NAMALWA (cell line): ENCODE measurements at regions not wholly inside any gene's neighbourhood (a gene's known extent, or its start where the extent isn't known, plus 50 kb on each side); places are given as distances from the start of the nearest gene placed in this dataset.
"Not testable (repeated sequence)": the region's sequence is repeated elsewhere in the genome, so short reads cannot be mapped to it uniquely, and the experiment has no call there.

ENCODE experiments used
- DNase-seq: peaks from one replicate; pipeline ENCODE4 v3.0.0-alpha.2; 2015; ENCODE audit warnings: low spot score

DNA sequence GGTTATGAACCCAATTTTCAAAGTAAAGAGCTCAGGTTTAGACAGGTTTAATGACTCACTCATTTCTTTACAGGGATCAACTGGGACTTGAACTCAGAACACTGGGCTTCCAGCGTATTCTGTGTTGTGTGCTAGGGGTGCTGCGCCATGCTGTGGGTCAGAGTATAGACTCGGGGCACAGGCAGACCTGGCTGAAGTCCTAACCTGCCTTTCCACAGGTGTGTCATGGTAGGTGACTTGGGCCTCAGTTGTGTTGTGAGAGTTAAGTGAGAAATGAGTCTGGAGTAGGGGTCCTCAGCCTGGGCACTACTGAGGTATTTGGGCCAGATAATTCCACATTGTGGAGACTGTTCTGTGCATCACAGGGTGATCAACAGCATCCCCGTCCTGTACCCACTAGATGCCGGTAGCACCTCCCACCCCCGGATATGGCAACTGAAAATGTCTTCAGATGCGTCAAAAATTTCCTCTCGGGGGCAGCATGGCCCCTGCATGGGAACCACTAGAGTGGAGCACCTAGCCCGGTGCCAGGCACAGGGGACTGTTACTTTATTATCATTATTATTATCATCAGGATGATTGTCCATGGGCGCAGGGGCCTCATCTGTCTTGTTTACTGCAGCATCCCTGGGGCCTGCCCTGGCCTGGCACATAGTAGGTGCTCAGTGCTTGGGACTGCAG is 575.5 kb downstream of the PTPRU start:
- no peak for DNase-seq

GRCh38 chr1:29811247-29811646 is 574.9 kb downstream of the PTPRU start:
- no peak for DNase-seq

- no peak for DNase-seq
Measured at GRCh38 chr1:29810121-29811120, 574.1 kb downstream of the PTPRU start.

DNA sequence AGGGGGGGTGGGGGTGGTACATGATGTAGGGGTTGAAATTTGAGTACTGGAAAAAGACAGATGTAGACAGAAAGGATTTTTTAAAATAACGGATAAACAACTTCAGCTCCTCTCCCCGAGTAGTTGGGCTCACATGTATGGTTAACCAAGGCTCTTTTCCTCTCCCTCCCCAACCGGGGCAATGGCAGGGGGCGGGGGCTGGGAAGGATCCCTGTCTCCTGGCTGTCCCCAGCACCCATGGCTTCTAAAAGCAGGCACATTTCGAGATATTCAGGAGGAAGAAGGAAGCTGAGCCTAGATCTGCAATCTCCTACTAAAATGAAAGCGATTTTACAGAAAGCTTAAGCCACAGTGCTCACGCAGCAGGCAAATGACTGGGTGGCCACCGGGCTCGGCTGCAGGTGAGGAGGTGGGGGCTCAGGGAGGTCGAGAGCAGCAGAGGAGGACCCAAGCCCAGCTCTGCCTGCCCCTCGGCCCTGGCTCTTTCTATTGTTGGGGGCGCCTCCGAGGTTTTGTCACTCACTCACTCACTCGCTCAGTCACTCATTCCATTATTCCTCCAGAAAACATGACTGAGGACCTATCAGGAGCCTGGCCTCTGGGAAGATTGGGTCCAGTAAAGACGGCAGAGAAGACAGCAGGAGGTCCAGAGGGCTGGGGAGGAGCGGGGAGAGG is 573.3 kb downstream of the PTPRU start:
- no peak for DNase-seq

- DNase-seq: no peak
Measured at GRCh38 chr1:29808141-29808995, 572.0 kb downstream of the PTPRU start.

- DNase-seq: no peak
Measured at GRCh38 chr1:29807689-29808088, 571.4 kb downstream of the PTPRU start.

DNA sequence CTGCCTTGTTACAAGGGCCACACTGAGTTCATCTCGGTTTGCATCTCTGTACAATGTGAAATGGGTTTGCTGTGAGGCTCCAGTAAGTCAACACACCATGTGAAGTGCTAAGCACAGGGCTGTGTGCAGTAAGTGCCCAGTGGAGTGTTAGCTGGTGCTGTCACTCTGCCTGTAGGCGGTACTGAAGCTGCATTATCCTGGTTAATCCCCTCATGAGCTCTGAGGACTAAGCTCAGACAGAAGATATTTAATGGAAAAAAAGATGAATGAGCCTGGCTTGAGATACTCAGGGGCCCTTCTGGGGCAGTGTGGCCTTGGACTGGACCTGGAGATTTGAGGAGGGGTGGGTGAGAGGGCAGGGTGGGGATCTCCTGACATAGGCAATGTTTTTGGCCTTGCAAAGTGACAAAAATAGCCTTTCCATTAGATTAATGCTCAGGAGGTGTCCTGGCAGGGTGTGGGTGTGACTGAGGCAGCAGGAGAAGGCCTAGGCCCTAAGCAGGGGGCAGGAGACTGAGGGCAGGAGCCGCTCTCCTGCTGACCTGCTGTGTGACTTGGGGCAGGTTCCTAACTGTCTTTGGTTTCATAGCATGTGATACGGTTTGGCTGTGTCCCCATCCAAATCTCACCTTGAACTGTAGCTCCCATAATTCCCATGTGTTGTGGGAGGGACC is 570.5 kb downstream of the PTPRU start:
- DNase-seq: no peak

DNA sequence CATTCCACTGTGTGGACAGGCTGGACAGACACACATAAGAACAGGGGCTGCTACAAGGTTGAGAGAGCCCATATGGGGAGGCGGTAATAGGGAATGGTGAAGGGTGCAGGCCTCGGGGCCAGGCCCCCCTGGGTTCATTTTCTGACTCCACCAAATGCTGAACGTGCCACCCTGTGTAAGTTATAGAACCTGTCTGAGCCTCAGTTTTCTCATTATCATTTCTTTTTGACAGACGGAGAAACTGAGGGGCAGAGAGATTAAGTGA is 569.5 kb downstream of the PTPRU start:
- no peak for DNase-seq

DNA sequence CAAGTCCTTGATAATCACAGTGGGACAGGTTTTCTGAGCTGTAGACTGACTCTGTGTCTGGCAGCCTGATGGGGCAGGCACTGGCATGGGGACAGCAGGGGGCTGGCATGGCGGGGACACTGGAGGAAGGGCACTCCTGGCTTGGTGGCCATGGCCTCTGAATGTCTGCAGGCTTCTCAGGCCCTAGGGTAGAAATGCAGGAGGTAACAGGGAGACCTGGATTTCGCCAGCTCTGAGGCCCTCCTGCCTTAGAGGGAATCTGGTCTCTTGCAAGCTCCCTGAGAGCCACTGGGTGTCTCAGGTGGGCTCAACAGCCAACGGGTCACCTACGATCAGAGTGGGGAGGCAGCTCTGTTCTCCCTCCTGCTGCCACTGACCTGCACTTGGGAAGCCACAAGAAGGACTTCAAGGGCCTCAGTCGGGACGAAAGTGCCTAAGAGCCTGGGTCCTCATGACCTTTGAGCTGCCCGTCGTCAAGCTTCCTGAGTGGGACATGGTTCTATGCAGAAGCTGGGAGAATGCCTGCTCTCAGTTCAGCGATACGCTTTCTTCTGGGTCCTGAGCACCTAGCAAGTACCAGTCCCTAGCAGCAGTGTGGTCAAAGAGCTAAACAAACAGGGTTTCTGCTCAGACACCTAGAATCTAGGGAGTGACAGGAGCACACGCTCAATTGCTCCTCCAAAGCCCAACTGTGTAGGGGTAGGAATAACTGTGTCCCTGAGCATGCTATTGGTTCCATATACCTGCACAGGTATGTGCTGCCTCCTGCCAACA is 569.0 kb downstream of the PTPRU start:
- DNase-seq: no peak

GRCh38 chr1:29804181-29804899 is 568.0 kb downstream of the PTPRU start:
- no peak for DNase-seq

DNA sequence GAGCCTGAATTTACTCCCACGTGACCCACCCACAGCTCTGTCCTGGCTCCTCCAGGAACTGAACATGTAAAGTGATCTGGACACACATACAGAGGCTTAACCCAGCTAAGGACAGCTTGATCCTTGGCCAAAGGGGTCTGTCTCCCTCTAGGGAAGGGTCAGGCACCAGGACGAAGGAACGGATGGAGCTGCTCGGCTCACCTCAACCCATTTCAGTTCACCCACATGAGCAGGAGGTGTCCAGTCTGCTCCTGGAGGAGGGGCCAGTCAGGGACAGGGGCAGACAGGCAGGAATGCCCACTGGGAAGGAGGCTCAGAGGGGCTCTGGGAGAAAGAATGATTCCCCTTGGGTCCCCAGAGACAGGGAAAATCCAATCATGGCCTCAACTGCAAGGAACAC is 567.2 kb downstream of the PTPRU start:
- DNase-seq: no peak

DNA sequence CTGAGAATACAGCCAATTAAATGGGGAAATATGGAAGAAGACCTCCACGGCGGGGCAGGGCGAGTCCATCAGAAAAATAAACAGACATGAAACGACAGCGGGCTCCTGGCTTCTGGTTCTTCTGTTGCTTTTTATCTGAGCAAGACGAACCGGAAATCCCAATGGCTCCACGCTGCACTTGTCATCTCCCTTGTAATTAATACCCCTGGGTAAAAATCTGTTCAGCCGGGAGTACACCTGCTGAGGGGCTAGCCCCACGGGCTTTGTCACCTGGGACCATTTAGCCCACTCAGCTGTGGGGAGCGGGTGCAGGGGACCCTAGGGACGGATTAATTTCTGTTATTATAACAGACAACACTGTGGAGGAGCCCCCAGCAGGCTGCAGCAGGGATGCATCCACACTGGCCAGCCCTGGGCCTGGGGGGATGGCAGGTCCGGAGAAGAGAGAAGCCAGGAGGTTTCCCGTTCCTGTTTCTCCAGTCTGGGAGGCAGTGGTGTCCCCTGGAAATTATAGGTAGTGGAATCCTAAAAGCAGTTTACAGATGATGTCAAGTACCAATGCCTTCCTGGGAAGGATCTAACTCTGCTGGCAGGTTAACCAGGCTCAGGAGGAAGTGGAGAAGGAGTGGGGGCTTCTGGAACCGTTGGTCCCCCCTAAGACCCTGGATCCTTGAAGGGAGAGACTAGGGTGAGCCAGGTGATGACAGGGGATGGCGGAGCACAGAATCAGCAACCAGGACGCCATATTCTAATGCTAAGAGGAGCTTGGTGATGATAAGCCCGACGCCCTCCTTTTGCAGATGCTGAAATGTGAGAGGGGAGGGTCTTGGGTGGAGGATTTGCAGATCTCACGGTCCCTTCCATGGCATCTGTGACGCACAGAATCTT is 566.1 kb downstream of the PTPRU start:
- no peak for DNase-seq

GRCh38 chr1:29801561-29801973 is 565.2 kb downstream of the PTPRU start:
- no peak for DNase-seq

GRCh38 chr1:29801003-29801402 is 564.7 kb downstream of the PTPRU start:
- DNase-seq: no peak

DNA sequence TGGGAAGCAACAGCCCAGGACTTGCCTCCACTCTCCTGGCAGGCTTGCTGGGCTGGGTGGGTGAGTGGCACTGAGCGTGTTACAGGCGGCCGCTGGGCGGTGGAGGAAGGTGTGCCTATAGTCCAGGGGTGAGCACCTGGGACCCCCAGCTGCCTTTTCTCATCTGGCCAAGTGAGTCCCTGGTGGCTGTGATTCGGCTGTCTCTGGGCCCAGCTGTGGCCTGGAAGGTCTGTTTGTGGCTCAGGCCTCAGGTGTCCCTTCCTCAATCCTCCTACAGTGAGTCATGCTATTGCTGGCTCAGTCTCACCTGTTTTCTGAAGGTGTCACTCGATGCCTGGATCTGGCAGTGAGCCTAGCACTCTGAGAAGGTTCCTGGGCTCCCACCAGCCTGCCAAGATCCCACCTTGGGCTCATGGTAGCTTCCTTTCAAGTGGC is 564.2 kb downstream of the PTPRU start:
- DNase-seq: no peak

- no peak for DNase-seq
Measured at GRCh38 chr1:29800120-29800519, 563.8 kb downstream of the PTPRU start.

DNA sequence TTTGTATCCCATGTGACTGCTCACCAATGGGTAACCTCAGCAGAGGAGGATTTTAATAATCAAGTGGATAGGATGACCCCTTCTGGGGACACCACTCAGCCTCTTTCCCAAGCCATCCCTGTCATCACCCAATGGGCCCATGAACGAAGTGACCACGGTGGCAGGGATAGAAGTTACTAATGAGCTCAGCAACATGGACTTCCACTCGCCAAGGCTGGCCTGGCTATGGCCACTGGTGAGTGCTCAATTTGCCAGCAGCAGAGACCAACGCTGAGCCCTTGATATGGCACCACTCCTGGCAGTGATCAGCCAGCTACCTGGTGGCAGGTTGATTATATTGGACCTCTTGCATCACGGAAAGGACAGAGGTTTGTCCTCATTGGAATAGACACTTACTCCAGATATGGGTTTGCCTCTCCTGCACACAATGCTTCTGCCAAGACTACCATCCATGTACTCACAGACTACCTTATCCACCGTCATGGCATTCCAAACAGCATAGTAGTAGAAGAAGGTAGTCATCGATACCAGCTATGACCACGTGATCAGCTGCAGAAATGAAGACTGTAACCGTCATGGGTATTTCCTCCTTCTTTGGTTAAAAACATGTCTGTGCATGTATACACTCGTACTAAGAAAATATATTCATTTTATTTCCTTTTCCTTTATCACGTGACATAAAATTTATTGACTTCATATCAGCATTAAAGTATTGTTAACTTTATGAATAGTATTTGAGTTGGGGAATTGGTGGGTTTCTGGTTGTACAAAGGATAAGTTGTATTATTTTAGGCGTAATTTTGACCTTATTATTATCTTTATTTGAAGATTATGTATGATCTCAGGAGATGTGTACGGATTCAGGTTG is 562.6 kb downstream of the PTPRU start:
- no peak for DNase-seq

DNA sequence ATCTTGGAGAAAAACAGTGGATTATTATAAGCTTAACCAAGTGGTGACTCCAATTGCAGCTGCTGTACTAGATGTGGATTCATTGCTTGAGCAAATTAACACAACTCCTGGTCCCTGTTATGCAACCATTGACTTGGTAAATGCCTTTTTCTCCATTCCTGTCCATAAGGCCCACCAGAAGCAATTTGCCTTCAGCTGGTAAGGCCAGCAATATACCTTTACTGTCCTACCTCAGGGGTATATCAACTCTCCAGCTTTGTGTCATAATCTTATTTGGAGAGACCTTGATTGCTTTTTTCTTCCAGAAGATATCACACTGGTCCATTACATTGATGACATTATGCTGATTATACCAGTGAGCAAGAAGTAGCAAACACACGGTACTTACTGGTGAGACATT is 560.8 kb downstream of the PTPRU start:
- not testable (repeated sequence) for DNase-seq
